Suprapubic skin (tissue), 4 donors: ENCODE measurements at regions not wholly inside any gene's neighbourhood (a gene's known extent, or its start where the extent isn't known, plus 50 kb on each side); places are given as distances from the start of the nearest gene placed in this dataset.

Experiments used
- DNase-seq, 2 donors: peaks; one replicate each; pipeline ENCODE4 v3.0.0-alpha.2; 2019; ENCODE audit warnings: low spot score in 2 of 2
- H3K27ac ChIP-seq: fragments of 200-600 bp; sonication (generic); one replicate; pipeline ENCODE4 v1.5.1; 2019
- H3K27me3 ChIP-seq: fragments of 200-600 bp; sonication (generic); one replicate; pipeline ENCODE4 v1.5.1; 2019
- H3K36me3 ChIP-seq: fragments of 200-600 bp; sonication (generic); one replicate; pipeline ENCODE4 v1.5.1; 2019
- H3K4me1 ChIP-seq: fragments of 200-600 bp; sonication (generic); one replicate; pipeline ENCODE4 v1.5.1; 2019
- H3K4me3 ChIP-seq: fragments of 200-600 bp; sonication (generic); one replicate; pipeline ENCODE4 v1.5.1; 2019; ENCODE audit warnings: mild to moderate bottlenecking
- H3K9me3 ChIP-seq: fragments of 200-600 bp; sonication (generic); one replicate; pipeline ENCODE4 v1.5.1; 2019
- CTCF ChIP-seq, 2 donors: fragments of 200-600 bp in 1 of 2; fragments of 450-650 bp in 1 of 2; sonication (generic) in 1 of 2; IDR thresholded peaks; one replicate each; pipeline ENCODE4 v1.5.1; 2016 to 2019; ENCODE audit warnings: antibody characterized with exemption in 2 of 2, mild to moderate bottlenecking in 1 of 2, moderate library complexity in 1 of 2
- EP300 ChIP-seq: sonication (generic); formaldehyde crosslinking; IDR thresholded peaks from one replicate; pipeline ENCODE4 v1.6.1; 2017; ENCODE audit warnings: antibody characterized with exemption
- POLR2A ChIP-seq, 2 donors: fragments of 450-650 bp; IDR thresholded peaks; one replicate each; pipeline ENCODE4 v1.6.1; 2017; ENCODE audit warnings: antibody characterized with exemption in 2 of 2, mild to moderate bottlenecking in 2 of 2, moderate library complexity in 2 of 2
- POLR2AphosphoS5 ChIP-seq, 3 donors: sonication (generic); formaldehyde crosslinking; IDR thresholded peaks; one replicate each; pipeline ENCODE4 v1.6.1; 2017; ENCODE audit warnings: antibody characterized with exemption in 3 of 3
- WGBS: methylation state at CpG from one replicate; pipeline ENCODE4 v1.1.5; 2018; 5-methylcytosine and 5-hydroxymethylcytosine counted together

DNA sequence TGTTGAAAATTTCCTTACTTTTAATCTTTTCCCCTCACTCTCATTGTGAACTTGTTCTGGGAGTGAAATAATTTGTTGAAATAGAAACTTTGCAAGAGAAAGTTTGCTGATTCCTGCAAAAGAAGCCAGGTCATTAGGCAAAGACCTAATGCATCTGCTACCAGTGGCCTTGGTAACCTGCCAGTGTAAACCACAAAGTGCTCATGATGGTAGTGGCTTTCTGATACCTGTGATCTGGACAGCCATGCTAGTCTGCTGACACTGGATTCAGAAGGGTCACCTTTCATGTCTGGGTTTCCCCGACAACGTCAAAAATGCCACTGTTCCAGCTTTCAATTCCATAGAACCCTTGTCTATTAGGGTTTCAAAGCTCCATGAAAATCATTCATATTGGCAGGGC, 123.7 kb upstream of the MCTP2 start:
- 100% methylated on average over 2 of the region's 2 CpGs for WGBS
- no peak for TF ChIP-seq POLR2AphosphoS5 (IDR thresholded peaks at IDR 0.05)
- TF ChIP-seq EP300: no peak
- TF ChIP-seq CTCF (IDR thresholded peaks at IDR 0.05): no peak
- TF ChIP-seq POLR2A (IDR thresholded peaks at IDR 0.05): no peak

DNA sequence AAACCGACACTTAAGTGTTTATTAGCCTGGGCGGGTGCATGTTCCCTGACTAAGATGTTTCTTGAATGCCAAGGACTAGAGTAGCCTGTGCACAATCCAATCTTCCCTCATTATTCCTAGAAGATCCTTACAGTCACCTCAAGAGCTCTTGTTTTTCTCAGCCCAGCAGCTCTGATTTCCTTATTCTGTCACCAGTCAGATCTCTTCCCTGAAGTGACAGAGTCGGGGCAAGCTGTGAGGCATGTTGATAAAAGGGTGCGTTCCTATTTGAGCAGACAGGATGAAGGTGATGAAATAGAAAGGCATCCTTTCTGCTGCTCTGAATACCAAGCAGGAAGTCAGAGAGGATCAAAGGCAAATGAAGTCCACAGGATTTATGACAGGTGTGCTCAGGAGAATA, 125.6 kb upstream of the MCTP2 start:
- H3K9me3 ChIP-seq: no peaks in the 10 kb centered on the region
- no peak overlapping the region for H3K27ac ChIP-seq
- H3K4me3 ChIP-seq: no peak overlapping the region
- no peak for TF ChIP-seq POLR2AphosphoS5 (IDR thresholded peaks at IDR 0.05)
- H3K36me3 ChIP-seq: no peaks in the 10 kb centered on the region
- DNase-seq: no peak
- no peaks in the 10 kb centered on the region for H3K4me1 ChIP-seq
- H3K27me3 ChIP-seq: no peaks in the 10 kb centered on the region
- 38% methylated on average over 4 of the region's 4 CpGs for WGBS

More for the DNA sequence above, 123.7 kb upstream of the MCTP2 start:
- no peaks in the 10 kb centered on the region for H3K9me3 ChIP-seq
- no peaks in the 10 kb centered on the region for H3K27me3 ChIP-seq
- H3K36me3 ChIP-seq: no peaks in the 10 kb centered on the region
- DNase-seq: no peak
- peaks cover 5% of the 10 kb centered on the region for H3K4me1 ChIP-seq
- no peak overlapping the region for H3K4me3 ChIP-seq
- H3K27ac ChIP-seq: no peak overlapping the region

- Histone ChIP-seq H3K27ac (no peak overlapping the region), H3K27me3 (no peaks in the 10 kb centered on the region), H3K36me3 (no peaks in the 10 kb centered on the region), H3K9me3 (no peaks in the 10 kb centered on the region), H3K4me1 (no peaks in the 10 kb centered on the region), H3K4me3 (no peak overlapping the region)
- 47% methylated on average over 5 of the region's 5 CpGs for WGBS
- TF ChIP-seq CTCF (IDR thresholded peaks at IDR 0.05) (no peak), POLR2A (IDR thresholded peaks at IDR 0.05) (no peak), POLR2AphosphoS5 (IDR thresholded peaks at IDR 0.05) (no peak), EP300 (no peak)
- DNase-seq: no peak
Observed at GRCh38 chr15:94100863-94101262, 130.5 kb upstream of the MCTP2 start.

DNA sequence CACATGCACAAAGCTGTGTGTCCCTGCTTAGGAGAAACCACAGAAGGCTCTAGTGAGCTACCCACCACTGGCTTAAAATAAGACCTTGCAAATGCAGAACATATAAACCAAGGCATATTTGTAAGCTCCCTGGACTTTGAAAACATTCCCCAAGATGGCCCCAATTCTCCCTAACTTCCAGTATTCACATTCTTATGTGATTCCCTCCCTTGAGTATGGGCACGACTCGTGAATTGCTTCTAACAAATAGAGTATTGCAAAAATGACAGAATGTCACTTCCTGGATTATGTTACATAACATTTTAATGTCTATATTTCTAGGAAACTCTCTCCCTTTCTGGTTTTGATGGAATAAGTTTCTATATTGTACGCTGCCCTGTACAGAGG, 131.8 kb upstream of the MCTP2 start:
- H3K27me3 ChIP-seq: no peaks in the 10 kb centered on the region
- TF ChIP-seq CTCF (IDR thresholded peaks at IDR 0.05): no peak
- TF ChIP-seq POLR2A (IDR thresholded peaks at IDR 0.05): no peak
- no peak for TF ChIP-seq EP300
- TF ChIP-seq POLR2AphosphoS5 (IDR thresholded peaks at IDR 0.05): no peak
- H3K4me3 ChIP-seq: no peak overlapping the region
- DNase-seq: no peak
- 92% methylated on average over 3 of the region's 3 CpGs for WGBS
- no peaks in the 10 kb centered on the region for H3K4me1 ChIP-seq
- no peak overlapping the region for H3K27ac ChIP-seq
- no peaks in the 10 kb centered on the region for H3K36me3 ChIP-seq
- no peaks in the 10 kb centered on the region for H3K9me3 ChIP-seq

DNA sequence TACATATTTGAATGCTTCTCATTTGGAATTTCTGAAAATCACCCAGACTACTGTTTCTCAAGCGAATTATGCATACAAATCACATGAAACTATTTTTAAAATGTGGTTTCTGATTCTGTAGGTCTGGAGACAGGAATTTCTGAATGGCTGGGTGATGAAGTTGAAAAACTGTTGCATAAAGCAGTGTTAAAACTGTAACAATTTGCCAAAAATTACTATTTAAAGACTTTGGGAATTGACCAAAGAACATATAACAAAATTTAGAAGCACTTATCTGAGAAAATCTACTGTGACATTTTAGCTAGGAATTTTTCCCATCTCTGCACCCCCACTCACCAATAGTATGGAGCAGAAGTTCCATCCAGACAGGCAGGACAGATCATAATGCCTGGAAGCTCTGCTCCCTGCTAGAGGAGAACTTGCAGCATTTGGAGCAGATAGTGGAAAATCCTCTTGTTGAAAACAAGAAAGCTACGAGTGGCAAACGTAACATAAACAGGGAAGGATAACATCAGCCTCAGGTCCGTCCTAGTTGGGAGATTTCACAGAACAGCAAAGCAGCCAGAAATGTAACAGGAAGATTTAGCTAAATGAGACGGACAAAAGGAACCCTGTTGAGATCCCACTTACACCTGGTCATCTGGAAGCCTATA, 132.3 kb upstream of the MCTP2 start:
- H3K27ac ChIP-seq: no peak overlapping the region

More for the DNA sequence above, 132.3 kb upstream of the MCTP2 start:
- WGBS: 83% methylated on average over 5 of the region's 5 CpGs
- Histone ChIP-seq H3K4me3 (no peak overlapping the region), H3K27me3 (no peaks in the 10 kb centered on the region), H3K4me1 (no peaks in the 10 kb centered on the region), H3K9me3 (no peaks in the 10 kb centered on the region), H3K36me3 (no peaks in the 10 kb centered on the region)
- no peak for DNase-seq
- TF ChIP-seq EP300 (no peak), POLR2AphosphoS5 (IDR thresholded peaks at IDR 0.05) (no peak), CTCF (IDR thresholded peaks at IDR 0.05) (no peak), POLR2A (IDR thresholded peaks at IDR 0.05) (no peak)
